ENCODE measurements at regions not wholly inside any gene's neighbourhood (a gene's known extent, or its start where the extent isn't known, plus 50 kb on each side); places are given as distances from the start of the nearest gene placed in this dataset.

DNA sequence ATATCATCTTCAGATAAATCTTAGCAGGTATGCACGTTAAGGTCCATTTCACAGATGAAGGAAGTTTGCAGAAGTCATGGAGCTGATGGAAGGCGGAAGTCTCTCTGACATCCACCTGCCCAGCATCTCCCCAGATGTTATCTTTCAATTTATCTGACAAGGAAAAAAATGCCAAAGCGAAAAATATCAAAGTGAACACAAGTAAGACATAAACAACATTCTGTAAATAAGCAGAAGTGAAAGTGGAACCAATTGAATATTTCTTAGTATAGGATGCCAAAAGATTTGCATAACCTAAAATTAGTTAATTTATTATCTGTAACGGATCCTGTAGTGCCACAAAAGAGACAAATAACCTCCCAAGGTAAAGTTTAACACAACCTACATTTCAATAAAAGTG, 73.6 kb upstream of the NEBL start:
- TF ChIP-seq, protein P1, sequence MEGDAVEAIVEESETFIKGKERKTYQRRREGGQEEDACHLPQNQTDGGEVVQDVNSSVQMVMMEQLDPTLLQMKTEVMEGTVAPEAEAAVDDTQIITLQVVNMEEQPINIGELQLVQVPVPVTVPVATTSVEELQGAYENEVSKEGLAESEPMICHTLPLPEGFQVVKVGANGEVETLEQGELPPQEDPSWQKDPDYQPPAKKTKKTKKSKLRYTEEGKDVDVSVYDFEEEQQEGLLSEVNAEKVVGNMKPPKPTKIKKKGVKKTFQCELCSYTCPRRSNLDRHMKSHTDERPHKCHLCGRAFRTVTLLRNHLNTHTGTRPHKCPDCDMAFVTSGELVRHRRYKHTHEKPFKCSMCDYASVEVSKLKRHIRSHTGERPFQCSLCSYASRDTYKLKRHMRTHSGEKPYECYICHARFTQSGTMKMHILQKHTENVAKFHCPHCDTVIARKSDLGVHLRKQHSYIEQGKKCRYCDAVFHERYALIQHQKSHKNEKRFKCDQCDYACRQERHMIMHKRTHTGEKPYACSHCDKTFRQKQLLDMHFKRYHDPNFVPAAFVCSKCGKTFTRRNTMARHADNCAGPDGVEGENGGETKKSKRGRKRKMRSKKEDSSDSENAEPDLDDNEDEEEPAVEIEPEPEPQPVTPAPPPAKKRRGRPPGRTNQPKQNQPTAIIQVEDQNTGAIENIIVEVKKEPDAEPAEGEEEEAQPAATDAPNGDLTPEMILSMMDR (IDR thresholded peaks at IDR 0.05; ENCODE audit: borderline replicate concordance, extremely low read depth, low read length, poor library complexity, severe bottlenecking): no peak
- TF ChIP-seq EZH2 (IDR thresholded peaks at IDR 0.05; ENCODE audit: borderline replicate concordance, low read depth, low read length, severe bottlenecking): no peak

Measured in DND-41 (cell line).